NB4 (cell line): ENCODE measurements at regions not wholly inside any gene's neighbourhood (a gene's known extent, or its start where the extent isn't known, plus 50 kb on each side); places are given as distances from the start of the nearest gene placed in this dataset.

Experiments used
- DNase-seq: peaks from one replicate; pipeline ENCODE4 v3.0.0; 2010; ENCODE audit warnings: low read depth
- H3K4me3 ChIP-seq: one replicate; pipeline ENCODE4 v1.5.1; 2011; ENCODE audit warnings: mild to moderate bottlenecking, low read depth, low read length, moderate library complexity
- CTCF ChIP-seq: IDR thresholded peaks from one replicate; pipeline ENCODE4 v1.5.1; 2012; ENCODE audit warnings: low read depth, low read length
- MAX ChIP-seq: IDR thresholded peaks from 2 replicates; pipeline ENCODE4 v1.6.1; 2011; ENCODE audit warnings: low read depth, low read length
- MYC ChIP-seq: IDR thresholded peaks from 2 replicates; pipeline ENCODE4 v1.6.1; 2011; ENCODE audit warnings: low read depth, low read length
- POLR2A ChIP-seq: IDR thresholded peaks from 2 replicates; pipeline ENCODE4 v1.6.1; 2011; ENCODE audit warnings: mild to moderate bottlenecking; ENCODE audit not compliant: insufficient read length; ENCODE audit errors: extremely low read depth

GRCh38 chr1:87642581-87643221 lies 314.0 kb downstream of the LMO4 start:
- peak; percentile 35 for DNase-seq
- H3K4me3 ChIP-seq: no peak overlapping the region
- TF ChIP-seq MAX (no peak), CTCF (no peak), MYC (no peak), POLR2A (no peak)

GRCh38 chr1:87644033-87644578 lies 315.4 kb downstream of the LMO4 start:
- no peak overlapping the region for H3K4me3 ChIP-seq
- TF ChIP-seq MAX (no peak), POLR2A (no peak), MYC (no peak), CTCF (no peak)
- DNase-seq: no peak

- H3K4me3 ChIP-seq: no peak overlapping the region
- no peak for TF ChIP-seq MAX
- DNase-seq: peak; percentile 54
Measured at GRCh38 chr1:87644579-87645190, 316.0 kb downstream of the LMO4 start.

DNA sequence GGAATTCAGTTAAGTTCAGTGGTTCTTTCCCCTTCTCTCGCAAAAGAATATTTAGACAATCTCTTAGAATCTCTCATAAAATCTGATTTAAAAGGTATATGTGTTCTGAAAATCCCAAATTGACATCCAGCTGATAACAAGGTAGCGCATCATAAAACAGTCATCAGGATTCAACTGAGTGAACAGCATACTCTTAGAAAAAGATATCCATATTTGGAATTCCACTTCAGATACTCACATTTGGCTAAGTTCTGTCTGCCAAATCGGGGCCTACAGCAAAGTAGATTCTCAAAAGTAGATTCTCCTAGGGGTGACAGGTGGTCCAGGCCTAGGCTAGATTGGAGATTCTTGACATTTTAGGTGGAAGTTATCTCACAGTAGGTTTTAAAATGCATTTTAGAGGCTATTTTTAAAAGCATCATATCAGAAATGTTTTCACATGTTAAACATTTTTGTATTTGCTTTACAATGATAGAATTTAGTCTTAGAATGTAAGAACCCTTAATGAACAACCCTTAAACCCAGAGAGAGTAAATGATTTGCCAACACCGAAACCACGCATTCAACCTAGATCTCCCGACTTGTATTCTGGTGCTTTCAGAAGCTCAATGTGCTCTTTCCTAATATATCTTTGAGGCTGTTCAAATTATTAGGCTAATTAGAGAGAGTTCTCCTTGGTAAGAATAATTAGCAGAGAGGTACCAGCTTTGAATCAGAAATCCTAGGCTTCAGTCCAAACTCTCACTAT lies 318.9 kb downstream of the LMO4 start:
- TF ChIP-seq MYC (no peak), POLR2A (no peak), MAX (no peak), CTCF (no peak)
- no peak overlapping the region for H3K4me3 ChIP-seq
- no peak for DNase-seq

- no peak overlapping the region for H3K4me3 ChIP-seq
- TF ChIP-seq MYC: no peak
- TF ChIP-seq MAX: no peak
- TF ChIP-seq CTCF: no peak
- no peak for TF ChIP-seq POLR2A
- DNase-seq: no peak
Measured at GRCh38 chr1:87648323-87649119, 319.8 kb downstream of the LMO4 start.
